Muscle of leg (tissue), 3 donors: ENCODE measurements at regions not wholly inside any gene's neighbourhood (a gene's known extent, or its start where the extent isn't known, plus 50 kb on each side); places are given as distances from the start of the nearest gene placed in this dataset.

Experiments
- DNase-seq: peaks from one replicate; pipeline ENCODE4 v3.0.0; 2013
- H3K27ac ChIP-seq: one replicate; pipeline ENCODE4 v1.5.1; 2013; ENCODE audit warnings: mild to moderate bottlenecking, low read length, control low read depth
- H3K27me3 ChIP-seq: one replicate; pipeline ENCODE4 v1.6.1; 2013; ENCODE audit warnings: low read length; ENCODE audit not compliant: control insufficient read depth, insufficient read depth
- H3K36me3 ChIP-seq: one replicate; pipeline ENCODE4 v1.6.1; 2013; ENCODE audit warnings: low read length; ENCODE audit not compliant: control insufficient read depth, insufficient read depth
- H3K4me1 ChIP-seq: one replicate; pipeline ENCODE4 v1.6.1; 2013; ENCODE audit warnings: low read length; ENCODE audit not compliant: control insufficient read depth, insufficient read depth
- H3K4me3 ChIP-seq: one replicate; pipeline ENCODE4 v1.5.1; 2013; ENCODE audit warnings: low read length, control low read depth
- H3K9me3 ChIP-seq: replicated peaks from 2 replicates; pipeline ENCODE4 v1.6.1; 2013; ENCODE audit warnings: low read depth, low read length; ENCODE audit not compliant: control insufficient read depth
- WGBS: methylation state at CpG from one replicate; pipeline ENCODE4 v1.1.5; 2013; ENCODE audit warnings: missing lambda C conversion rate; ENCODE audit not compliant: insufficient coverage; 5-methylcytosine and 5-hydroxymethylcytosine counted together

- no peak overlapping the region for H3K27ac ChIP-seq
- no peaks in the 10 kb centered on the region for H3K9me3 ChIP-seq
- H3K4me1 ChIP-seq = no peaks in the 10 kb centered on the region
- H3K36me3 ChIP-seq = no peaks in the 10 kb centered on the region
- DNase-seq = no peak
- H3K27me3 ChIP-seq = no peaks in the 10 kb centered on the region
- WGBS = no CpG with 5 or more reads among the region's 2 CpGs
- H3K4me3 ChIP-seq = no peak overlapping the region
These were observed 230.6 kb upstream of the CD180 start for GRCh38 chr5:67426961-67427849.

GRCh38 chr5:67425514-67425913 lies 228.9 kb upstream of the CD180 start:
- no peaks in the 10 kb centered on the region for H3K36me3 ChIP-seq
- no peaks in the 10 kb centered on the region for H3K4me1 ChIP-seq
- no peaks in the 10 kb centered on the region for H3K27me3 ChIP-seq
- no peak for DNase-seq
- no peak overlapping the region for H3K4me3 ChIP-seq
- H3K27ac ChIP-seq = no peak overlapping the region
- 80% methylated on average over 1 of the region's 1 CpG for WGBS
- H3K9me3 ChIP-seq = no peaks in the 10 kb centered on the region

- WGBS = no CpG with 5 or more reads among the region's 2 CpGs
- H3K4me3 ChIP-seq = no peak overlapping the region
- H3K27ac ChIP-seq = no peak overlapping the region
These were observed 221.2 kb upstream of the CD180 start for GRCh38 chr5:67417839-67418238.

GRCh38 chr5:67416986-67417385 lies 220.4 kb upstream of the CD180 start:
- DNase-seq = no peak
- Histone ChIP-seq H3K27ac (no peak overlapping the region), H3K4me3 (no peak overlapping the region), H3K9me3 (no peaks in the 10 kb centered on the region), H3K27me3 (no peaks in the 10 kb centered on the region), H3K36me3 (no peaks in the 10 kb centered on the region), H3K4me1 (no peaks in the 10 kb centered on the region)
- no CpG with 5 or more reads among the region's 2 CpGs for WGBS

More at GRCh38 chr5:67417839-67418238, 221.2 kb upstream of the CD180 start:
- H3K9me3 ChIP-seq = no peaks in the 10 kb centered on the region
- DNase-seq = no peak
- H3K36me3 ChIP-seq = no peaks in the 10 kb centered on the region
- H3K27me3 ChIP-seq = no peaks in the 10 kb centered on the region
- H3K4me1 ChIP-seq = no peaks in the 10 kb centered on the region

- DNase-seq = no peak
- no peak overlapping the region for H3K4me3 ChIP-seq
- no peaks in the 10 kb centered on the region for H3K4me1 ChIP-seq
- H3K36me3 ChIP-seq = no peaks in the 10 kb centered on the region
- no peaks in the 10 kb centered on the region for H3K9me3 ChIP-seq
- H3K27me3 ChIP-seq = no peaks in the 10 kb centered on the region
- WGBS = no CpG with 5 or more reads among the region's 1 CpG
- H3K27ac ChIP-seq = no peak overlapping the region
These were observed 219.7 kb upstream of the CD180 start for GRCh38 chr5:67416133-67416937.

- Histone ChIP-seq H3K4me3 (no peak overlapping the region), H3K27ac (no peak overlapping the region), H3K9me3 (no peaks in the 10 kb centered on the region), H3K4me1 (no peaks in the 10 kb centered on the region), H3K36me3 (no peaks in the 10 kb centered on the region), H3K27me3 (no peaks in the 10 kb centered on the region)
- DNase-seq = no peak
These were observed 218.1 kb upstream of the CD180 start for GRCh38 chr5:67414712-67415111.

GRCh38 chr5:67413721-67414120 lies 217.1 kb upstream of the CD180 start:
- no CpG with 5 or more reads among the region's 3 CpGs for WGBS
- no peaks in the 10 kb centered on the region for H3K27me3 ChIP-seq

GRCh38 chr5:67409126-67409777 lies 212.7 kb upstream of the CD180 start:
- no peaks in the 10 kb centered on the region for H3K27me3 ChIP-seq
- WGBS = no CpG with 5 or more reads among the region's 4 CpGs
- H3K27ac ChIP-seq = no peak overlapping the region
- H3K9me3 ChIP-seq = no peaks in the 10 kb centered on the region
- H3K36me3 ChIP-seq = no peaks in the 10 kb centered on the region
- DNase-seq = no peak
- H3K4me3 ChIP-seq = no peak overlapping the region
- no peaks in the 10 kb centered on the region for H3K4me1 ChIP-seq

More at GRCh38 chr5:67413721-67414120, 217.1 kb upstream of the CD180 start:
- Histone ChIP-seq H3K9me3 (no peaks in the 10 kb centered on the region), H3K4me3 (no peak overlapping the region), H3K4me1 (no peaks in the 10 kb centered on the region), H3K36me3 (no peaks in the 10 kb centered on the region), H3K27ac (no peak overlapping the region)
- DNase-seq = no peak

GRCh38 chr5:67407979-67408378 lies 211.4 kb upstream of the CD180 start:
- no peaks in the 10 kb centered on the region for H3K4me1 ChIP-seq
- H3K9me3 ChIP-seq = no peaks in the 10 kb centered on the region
- H3K36me3 ChIP-seq = no peaks in the 10 kb centered on the region
- DNase-seq = no peak
- no peak overlapping the region for H3K27ac ChIP-seq
- no peak overlapping the region for H3K4me3 ChIP-seq
- no peaks in the 10 kb centered on the region for H3K27me3 ChIP-seq
- WGBS = no CpG with 5 or more reads among the region's 2 CpGs

- WGBS = no CpG with 5 or more reads among the region's 3 CpGs
- Histone ChIP-seq H3K27me3 (no peaks in the 10 kb centered on the region), H3K4me3 (no peak overlapping the region), H3K27ac (no peak overlapping the region), H3K4me1 (peaks cover under 1% of the 10 kb centered on the region), H3K36me3 (no peaks in the 10 kb centered on the region), H3K9me3 (no peaks in the 10 kb centered on the region)
- no peak for DNase-seq
These were observed 209.2 kb upstream of the CD180 start for GRCh38 chr5:67405755-67406154.
